ENCODE measurements at regions not wholly inside any gene's neighbourhood (a gene's known extent, or its start where the extent isn't known, plus 50 kb on each side); places are given as distances from the start of the nearest gene placed in this dataset.

GRCh38 chr7:52030722-52031121 lies 714.1 kb upstream of the COBL start:
- no peak for TF ChIP-seq POLR2A (IDR thresholded peaks at IDR 0.05; ENCODE audit: low read depth, low read length)
- no peak for TF ChIP-seq SPI1 (IDR thresholded peaks at IDR 0.05; ENCODE audit: low read depth, low read length)
- no peak for TF ChIP-seq POLR2AphosphoS5 (IDR thresholded peaks at IDR 0.05; ENCODE audit: low read depth, low read length)
